Sigmoid colon (tissue), 6 donors: ENCODE measurements at regions not wholly inside any gene's neighbourhood (a gene's known extent, or its start where the extent isn't known, plus 50 kb on each side); places are given as distances from the start of the nearest gene placed in this dataset.

ENCODE experiments used
- DNase-seq: peaks from one replicate; pipeline ENCODE4 v3.0.0-alpha.2; 2019
- H3K27ac ChIP-seq, 4 donors: fragments of 200-600 bp; sonication (generic); one replicate each; pipeline ENCODE4 v1.5.1; 2016 to 2019; ENCODE audit warnings: mild to moderate bottlenecking in 1 of 4
- H3K27me3 ChIP-seq, 3 donors: fragments of 200-600 bp; sonication (generic); one replicate each; pipeline ENCODE4 v1.5.1; 2019; ENCODE audit warnings: mild to moderate bottlenecking in 1 of 3
- H3K36me3 ChIP-seq, 4 donors: fragments of 200-600 bp; sonication (generic); one replicate each; pipeline ENCODE4 v1.5.1; 2016 to 2019
- H3K4me1 ChIP-seq, 4 donors: fragments of 200-600 bp; sonication (generic); one replicate each; pipeline ENCODE4 v1.5.1; 2017 to 2019
- H3K4me3 ChIP-seq, 4 donors: fragments of 200-600 bp; sonication (generic); one replicate each; pipeline ENCODE4 v1.5.1; 2017 to 2019; ENCODE audit warnings: mild to moderate bottlenecking in 2 of 4, moderate library complexity in 1 of 4
- H3K9me3 ChIP-seq, 4 donors: fragments of 200-600 bp in 3 of 4; sonication (generic) in 3 of 4; one replicate each; pipeline versions ENCODE4 v1.5.1 to v1.6.1; 2013 to 2019
- CTCF ChIP-seq, 4 experiments: fragments of 450-650 bp in 3 of 4; fragments of 200-600 bp in 1 of 4; IDR thresholded peaks; one replicate each; pipeline ENCODE4 v1.5.1; 2016 to 2019; ENCODE audit warnings: antibody characterized with exemption in 4 of 4, mild to moderate bottlenecking in 3 of 4, moderate library complexity in 2 of 4
- EP300 ChIP-seq, 4 donors: sonication (generic); formaldehyde crosslinking; IDR thresholded peaks; one replicate each; pipeline ENCODE4 v1.6.1; 2017; ENCODE audit warnings: antibody characterized with exemption in 4 of 4
- POLR2A ChIP-seq, 2 donors: fragments of 450-650 bp; IDR thresholded peaks; one replicate each; pipeline ENCODE4 v1.6.1; 2016; ENCODE audit warnings: antibody characterized with exemption in 2 of 2, mild to moderate bottlenecking in 2 of 2, moderate library complexity in 2 of 2
- POLR2AphosphoS5 ChIP-seq, 4 donors: sonication (generic); formaldehyde crosslinking; IDR thresholded peaks; one replicate each; pipeline ENCODE4 v1.6.1; 2017; ENCODE audit warnings: antibody characterized with exemption in 4 of 4
- WGBS, 2 donors: extraction: QIAGEN DNeasy Blood & Tissue Kit; methylation state at CpG; one replicate each; pipeline ENCODE4 v1.1.7; 2013; 5-methylcytosine and 5-hydroxymethylcytosine counted together
- intact Hi-C: fragments of 100-400 bp; cut with DNase I; formaldehyde crosslinking; loops from one replicate; pipeline ENCODE4 v1.15.1; 2023
- donor health status: healthy with polysubstance abuse.
- donor health status: healthy.

- no peak for DNase-seq
- intact Hi-C loops = no loop called here
- H3K4me1 ChIP-seq = peaks cover 0 to 25% (median 8%) of the 10 kb centered on the region in 4 donors
- WGBS, 2 donors = 89 to 95% methylated on average over 1 of the region's 1 CpG
- H3K27me3 ChIP-seq = no peaks in the 10 kb centered on the region
- TF ChIP-seq POLR2AphosphoS5 (IDR thresholded peaks at IDR 0.05) (no peak), POLR2A (IDR thresholded peaks at IDR 0.05) (no peak), EP300 (IDR thresholded peaks at IDR 0.05) (no peak), CTCF (IDR thresholded peaks at IDR 0.05) (no peak)
- no peaks in the 10 kb centered on the region for H3K36me3 ChIP-seq
- no peak overlapping the region for H3K4me3 ChIP-seq
- no peak overlapping the region for H3K27ac ChIP-seq
- no peaks in the 10 kb centered on the region for H3K9me3 ChIP-seq
These were observed 365.7 kb upstream of the TNP1 start for GRCh38 chr2:217225596-217225995.

GRCh38 chr2:217223222-217223930 is 363.5 kb upstream of the TNP1 start:
- peaks cover 0 to 27% (median 10%) of the 10 kb centered on the region in 4 donors for H3K4me1 ChIP-seq
- H3K27ac ChIP-seq = peak overlapping the region in 2 of 4 donors; percentile 21 to 56
- no peaks in the 10 kb centered on the region for H3K27me3 ChIP-seq
- H3K4me3 ChIP-seq = no peak overlapping the region
- DNase-seq = no peak
- intact Hi-C loops = no loop called here
- TF ChIP-seq POLR2AphosphoS5 (IDR thresholded peaks at IDR 0.05) (peak in 2 of 4 donors; percentile 23 to 42), EP300 (IDR thresholded peaks at IDR 0.05) (no peak)
- no peaks in the 10 kb centered on the region for H3K36me3 ChIP-seq
- no peaks in the 10 kb centered on the region for H3K9me3 ChIP-seq
- WGBS, 2 donors = 64 to 71% methylated on average over 8 of the region's 8 CpGs

GRCh38 chr2:217222309-217222910 is 362.5 kb upstream of the TNP1 start:
- TF ChIP-seq POLR2AphosphoS5 (IDR thresholded peaks at IDR 0.05) (no peak), CTCF (IDR thresholded peaks at IDR 0.05) (no peak), EP300 (IDR thresholded peaks at IDR 0.05) (no peak), POLR2A (IDR thresholded peaks at IDR 0.05) (no peak)

GRCh38 chr2:217220228-217221013 is 360.6 kb upstream of the TNP1 start:
- TF ChIP-seq POLR2AphosphoS5 (IDR thresholded peaks at IDR 0.05) (no peak), EP300 (IDR thresholded peaks at IDR 0.05) (no peak), CTCF (IDR thresholded peaks at IDR 0.05) (no peak), POLR2A (IDR thresholded peaks at IDR 0.05) (no peak)
- no peak for DNase-seq
- no peak overlapping the region for H3K27ac ChIP-seq
- H3K4me3 ChIP-seq = no peak overlapping the region
- no peaks in the 10 kb centered on the region for H3K9me3 ChIP-seq
- peaks cover 0 to 27% (median 10%) of the 10 kb centered on the region in 4 donors for H3K4me1 ChIP-seq
- no peaks in the 10 kb centered on the region for H3K27me3 ChIP-seq
- 74% methylated on average over 5 of the region's 5 CpGs for WGBS, 2 donors
- no peaks in the 10 kb centered on the region for H3K36me3 ChIP-seq
- intact Hi-C loops = no loop called here

More at GRCh38 chr2:217222309-217222910, 362.5 kb upstream of the TNP1 start:
- no peak overlapping the region for H3K4me3 ChIP-seq
- H3K27ac ChIP-seq = peak overlapping the region in 1 of 4 donors; percentile 56
- intact Hi-C loops = no loop called here
- H3K9me3 ChIP-seq = no peaks in the 10 kb centered on the region
- WGBS, 2 donors = 50 to 81% methylated on average over 5 of the region's 5 CpGs
- H3K27me3 ChIP-seq = no peaks in the 10 kb centered on the region
- no peaks in the 10 kb centered on the region for H3K36me3 ChIP-seq
- no peak for DNase-seq
- H3K4me1 ChIP-seq = peaks cover 0 to 27% (median 10%) of the 10 kb centered on the region in 4 donors

GRCh38 chr2:217219164-217219520 is 359.3 kb upstream of the TNP1 start:
- no peaks in the 10 kb centered on the region for H3K36me3 ChIP-seq
- no peak overlapping the region for H3K27ac ChIP-seq
- TF ChIP-seq EP300 (IDR thresholded peaks at IDR 0.05) (no peak), POLR2A (IDR thresholded peaks at IDR 0.05) (no peak), CTCF (IDR thresholded peaks at IDR 0.05) (no peak), POLR2AphosphoS5 (IDR thresholded peaks at IDR 0.05) (no peak)
- peaks cover 0 to 27% (median 10%) of the 10 kb centered on the region in 4 donors for H3K4me1 ChIP-seq
- no peak for DNase-seq
- WGBS, 2 donors = 59 to 66% methylated on average over 2 of the region's 2 CpGs
- intact Hi-C loops = no loop called here
- no peak overlapping the region for H3K4me3 ChIP-seq
- H3K27me3 ChIP-seq = no peaks in the 10 kb centered on the region
- H3K9me3 ChIP-seq = no peaks in the 10 kb centered on the region
